Smooth muscle cell (in vitro differentiated cells): ENCODE measurements at regions not wholly inside any gene's neighbourhood (a gene's known extent, or its start where the extent isn't known, plus 50 kb on each side); places are given as distances from the start of the nearest gene placed in this dataset.

Experiments
- DNase-seq: peaks from one replicate; lab custom pipeline; 2025; ENCODE audit not compliant: unreplicated experiment; lab: John Stamatoyannopoulos, UW
- H2AFZ ChIP-seq: fragments of 200-600 bp; sonication (generic); 2 replicates; pipeline ENCODE4 v1.6.0; 2016; ENCODE audit warnings: antibody characterized with exemption, low read depth, mild to moderate bottlenecking
- H3F3A ChIP-seq: fragments of 200-600 bp; sonication (generic); 2 replicates; pipeline ENCODE4 v1.6.0; 2017; ENCODE audit warnings: antibody characterized with exemption, low read depth
- H3K27ac ChIP-seq: fragments of 200-600 bp; sonication (generic); 2 replicates; pipeline ENCODE4 v1.5.1; 2016; ENCODE audit warnings: low read depth, mild to moderate bottlenecking
- H3K27me3 ChIP-seq: fragments of 200-600 bp; sonication (generic); 2 replicates; pipeline ENCODE4 v1.6.1; 2016; ENCODE audit warnings: low read depth, mild to moderate bottlenecking
- H3K36me3 ChIP-seq: fragments of 200-600 bp; sonication (generic); 2 replicates; pipeline ENCODE4 v1.5.1; 2016; ENCODE audit warnings: low read depth
- H3K4me1 ChIP-seq: fragments of 200-600 bp; sonication (generic); 2 replicates; pipeline ENCODE4 v1.5.1; 2016; ENCODE audit warnings: low read depth
- H3K4me2 ChIP-seq: fragments of 200-600 bp; sonication (generic); 2 replicates; pipeline ENCODE4 v1.6.0; 2016; ENCODE audit warnings: mild to moderate bottlenecking
- H3K4me3 ChIP-seq: fragments of 200-600 bp; sonication (generic); 2 replicates; pipeline ENCODE4 v1.5.1; 2016; ENCODE audit warnings: mild to moderate bottlenecking
- H3K79me2 ChIP-seq: fragments of 200-600 bp; sonication (generic); 2 replicates; pipeline ENCODE4 v1.6.0; 2016; ENCODE audit warnings: low read depth, mild to moderate bottlenecking
- H3K9ac ChIP-seq: fragments of 200-600 bp; sonication (generic); 2 replicates; pipeline ENCODE4 v1.6.0; 2016; ENCODE audit warnings: low read depth
- H3K9me3 ChIP-seq: fragments of 200-600 bp; sonication (generic); replicated peaks from 2 replicates; pipeline ENCODE4 v1.5.1; 2016; ENCODE audit warnings: low read depth
- H4K20me1 ChIP-seq: fragments of 200-600 bp; sonication (generic); 2 replicates; pipeline ENCODE4 v1.6.0; 2016; ENCODE audit warnings: low read depth
- WGBS: methylation state at CpG from one replicate; pipeline ENCODE4 v1.1.7; 2016; ENCODE audit warnings: low lambda C conversion rate; 5-methylcytosine and 5-hydroxymethylcytosine counted together
- TF ChIP-seq, protein P1 (sequence below): fragments of 200-600 bp; sonication (generic); IDR thresholded peaks from 2 replicates; pipeline ENCODE4 v1.5.1; 2017; ENCODE audit warnings: borderline replicate concordance, mild to moderate bottlenecking, antibody characterized with exemption; ENCODE audit not compliant: insufficient read depth, poor library complexity, severe bottlenecking

DNA sequence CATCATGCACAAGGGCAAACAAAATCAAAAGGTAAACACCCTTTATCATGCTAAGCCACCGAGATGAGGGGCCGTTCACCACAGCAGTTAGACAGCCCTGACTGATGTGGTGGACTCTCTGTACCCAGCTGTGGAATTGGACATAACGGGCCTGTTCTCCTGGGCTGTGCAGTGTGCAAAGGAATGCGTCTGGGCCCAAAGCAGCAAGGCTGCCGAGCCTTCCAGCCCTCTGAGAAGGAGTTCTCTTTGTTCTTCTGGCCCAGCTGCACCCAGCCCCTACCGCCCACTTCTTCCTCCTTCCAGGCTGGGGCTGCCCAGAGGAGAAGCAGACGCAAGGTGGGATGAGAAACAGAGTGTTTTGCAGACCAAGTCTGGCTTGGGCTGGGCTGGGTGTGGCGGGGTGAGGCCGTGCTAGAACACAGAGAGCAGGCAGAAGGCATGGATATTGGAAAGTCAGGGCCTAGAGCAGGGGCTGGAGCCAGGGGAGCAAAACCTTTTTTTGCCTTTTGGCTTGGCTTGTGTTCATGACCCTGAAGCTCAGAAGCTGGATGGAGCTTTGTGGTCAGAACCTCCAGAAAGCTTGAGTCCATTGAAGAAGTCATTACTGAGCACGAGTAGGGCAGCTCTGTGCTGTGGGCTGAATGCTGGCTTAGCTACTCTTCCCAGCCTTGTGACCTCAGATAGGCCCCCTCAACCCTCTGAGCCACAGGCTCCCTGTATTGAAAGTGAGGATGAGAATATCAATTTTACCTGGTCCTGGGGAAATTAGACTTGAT, 49.8 kb upstream of the SH3PXD2B start:
- Histone ChIP-seq H3K4me3 (no peak overlapping the region), H3K4me1 (no peaks in the 10 kb centered on the region), H3K4me2 (peak overlapping the region; percentile 22), H2AFZ (peak overlapping the region; percentile 75), H3K9ac (no peak overlapping the region), H3K36me3 (no peaks in the 10 kb centered on the region), H4K20me1 (no peaks in the 10 kb centered on the region), H3K27me3 (no peaks in the 10 kb centered on the region), H3F3A (no peaks in the 10 kb centered on the region), H3K79me2 (no peaks in the 10 kb centered on the region), H3K9me3 (no peaks in the 10 kb centered on the region), H3K27ac (no peak overlapping the region)
- WGBS = 47% methylated on average over 10 of the region's 10 CpGs
- DNase-seq = no peak
- TF ChIP-seq, protein P1, sequence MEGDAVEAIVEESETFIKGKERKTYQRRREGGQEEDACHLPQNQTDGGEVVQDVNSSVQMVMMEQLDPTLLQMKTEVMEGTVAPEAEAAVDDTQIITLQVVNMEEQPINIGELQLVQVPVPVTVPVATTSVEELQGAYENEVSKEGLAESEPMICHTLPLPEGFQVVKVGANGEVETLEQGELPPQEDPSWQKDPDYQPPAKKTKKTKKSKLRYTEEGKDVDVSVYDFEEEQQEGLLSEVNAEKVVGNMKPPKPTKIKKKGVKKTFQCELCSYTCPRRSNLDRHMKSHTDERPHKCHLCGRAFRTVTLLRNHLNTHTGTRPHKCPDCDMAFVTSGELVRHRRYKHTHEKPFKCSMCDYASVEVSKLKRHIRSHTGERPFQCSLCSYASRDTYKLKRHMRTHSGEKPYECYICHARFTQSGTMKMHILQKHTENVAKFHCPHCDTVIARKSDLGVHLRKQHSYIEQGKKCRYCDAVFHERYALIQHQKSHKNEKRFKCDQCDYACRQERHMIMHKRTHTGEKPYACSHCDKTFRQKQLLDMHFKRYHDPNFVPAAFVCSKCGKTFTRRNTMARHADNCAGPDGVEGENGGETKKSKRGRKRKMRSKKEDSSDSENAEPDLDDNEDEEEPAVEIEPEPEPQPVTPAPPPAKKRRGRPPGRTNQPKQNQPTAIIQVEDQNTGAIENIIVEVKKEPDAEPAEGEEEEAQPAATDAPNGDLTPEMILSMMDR = no peak
